ENCODE measurements at regions not wholly inside any gene's neighbourhood (a gene's known extent, or its start where the extent isn't known, plus 50 kb on each side); places are given as distances from the start of the nearest gene placed in this dataset.

DNA sequence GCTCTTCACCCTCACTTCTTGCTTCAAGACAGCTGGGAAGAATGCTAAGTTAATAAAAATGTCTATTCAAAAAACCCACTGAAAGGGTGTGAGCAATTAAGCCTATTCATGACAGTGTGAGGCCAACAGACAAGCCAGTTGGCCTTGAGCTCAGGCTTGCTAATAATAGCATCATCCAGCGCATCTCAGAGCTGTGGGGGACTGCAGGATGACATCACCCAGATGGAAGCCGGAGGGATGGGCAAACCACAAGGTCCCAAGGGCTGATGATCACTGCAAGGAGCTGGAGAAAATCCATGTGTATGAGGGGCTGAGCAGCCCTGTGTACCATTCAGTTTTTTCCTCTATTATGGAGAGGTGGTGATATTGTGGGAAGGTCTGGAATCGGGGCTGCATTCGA lies 770.4 kb downstream of the TNS3 start:
- DNase-seq (peak in 2 of 4 donors; percentile 16 to 27), ATAC-seq (peak; percentile 40)
- Histone ChIP-seq H3K4me3 (no peak overlapping the region), H3K27me3 (no peaks in the 10 kb centered on the region), H3K36me3 (replicated peaks in 1 of 2; ENCODE audit: insufficient read depth in 1 of 2, low read depth in 2 of 2) (no peaks in the 10 kb centered on the region), H3K27ac (no peak overlapping the region), H3K9me3 (no peaks in the 10 kb centered on the region), H3K4me1 (no peaks in the 10 kb centered on the region)
- TF ChIP-seq, protein P1, sequence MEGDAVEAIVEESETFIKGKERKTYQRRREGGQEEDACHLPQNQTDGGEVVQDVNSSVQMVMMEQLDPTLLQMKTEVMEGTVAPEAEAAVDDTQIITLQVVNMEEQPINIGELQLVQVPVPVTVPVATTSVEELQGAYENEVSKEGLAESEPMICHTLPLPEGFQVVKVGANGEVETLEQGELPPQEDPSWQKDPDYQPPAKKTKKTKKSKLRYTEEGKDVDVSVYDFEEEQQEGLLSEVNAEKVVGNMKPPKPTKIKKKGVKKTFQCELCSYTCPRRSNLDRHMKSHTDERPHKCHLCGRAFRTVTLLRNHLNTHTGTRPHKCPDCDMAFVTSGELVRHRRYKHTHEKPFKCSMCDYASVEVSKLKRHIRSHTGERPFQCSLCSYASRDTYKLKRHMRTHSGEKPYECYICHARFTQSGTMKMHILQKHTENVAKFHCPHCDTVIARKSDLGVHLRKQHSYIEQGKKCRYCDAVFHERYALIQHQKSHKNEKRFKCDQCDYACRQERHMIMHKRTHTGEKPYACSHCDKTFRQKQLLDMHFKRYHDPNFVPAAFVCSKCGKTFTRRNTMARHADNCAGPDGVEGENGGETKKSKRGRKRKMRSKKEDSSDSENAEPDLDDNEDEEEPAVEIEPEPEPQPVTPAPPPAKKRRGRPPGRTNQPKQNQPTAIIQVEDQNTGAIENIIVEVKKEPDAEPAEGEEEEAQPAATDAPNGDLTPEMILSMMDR (IDR thresholded peaks at IDR 0.05): no peak
- TF ChIP-seq POLR2A (IDR thresholded peaks at IDR 0.05): no peak
- 71 to 86% methylated on average over 4 of the region's 4 CpGs for WGBS, 2 donors
- intact Hi-C loops (cut with DNase I): no loop called here

DNA sequence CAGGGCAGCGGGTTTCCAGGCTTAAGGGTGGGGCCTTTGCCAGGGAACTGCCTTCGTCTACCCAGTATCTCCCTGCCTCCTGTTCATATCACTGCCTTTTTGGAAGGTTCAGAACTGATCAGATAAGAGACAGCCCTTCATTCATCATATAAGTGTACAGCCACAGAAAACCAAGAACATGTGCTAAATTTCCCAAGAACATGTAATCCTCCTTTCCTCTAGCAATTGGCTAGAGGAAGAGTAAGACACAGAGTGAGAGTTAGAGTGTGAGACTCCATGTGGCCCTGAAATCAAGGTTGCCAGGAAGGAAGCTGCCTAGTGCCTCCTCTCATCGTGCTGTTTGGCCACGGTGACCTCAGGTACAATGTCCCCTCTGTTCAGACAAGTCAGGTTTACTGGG lies 770.9 kb downstream of the TNS3 start:
- ATAC-seq: no peak
- no peaks in the 10 kb centered on the region for H3K4me1 ChIP-seq

DNA sequence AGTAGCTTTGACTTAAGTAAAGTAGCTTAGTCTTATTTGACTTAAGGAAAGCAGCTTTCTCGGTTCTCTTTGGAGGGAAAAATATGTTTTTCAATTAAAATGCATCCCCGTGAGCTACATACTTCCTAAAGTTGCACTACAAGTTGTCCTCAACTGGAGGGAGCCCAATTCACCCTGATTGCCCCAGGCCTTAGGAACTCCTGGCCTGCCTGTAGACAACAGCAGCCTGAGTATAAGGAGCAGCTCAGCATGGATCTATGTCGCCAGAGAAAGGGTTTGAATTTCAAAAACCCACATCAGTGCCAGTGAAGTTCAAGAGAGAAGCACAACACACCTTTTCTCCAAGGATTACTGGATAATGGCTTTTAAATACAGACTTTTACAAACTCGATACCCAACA lies 772.0 kb downstream of the TNS3 start:
- 78 to 86% methylated on average over 4 of the region's 4 CpGs for WGBS, 2 donors
- Histone ChIP-seq H3K9me3 (no peaks in the 10 kb centered on the region), H3K4me1 (no peaks in the 10 kb centered on the region), H3K36me3 (replicated peaks in 1 of 2; ENCODE audit: insufficient read depth in 1 of 2, low read depth in 2 of 2) (no peaks in the 10 kb centered on the region), H3K27ac (no peak overlapping the region), H3K27me3 (no peaks in the 10 kb centered on the region), H3K4me3 (no peak overlapping the region)
- no peak for DNase-seq
- TF ChIP-seq, protein P1 (IDR thresholded peaks at IDR 0.05): no peak
- no peak for TF ChIP-seq POLR2A (IDR thresholded peaks at IDR 0.05)
- no peak for ATAC-seq
- intact Hi-C loops (cut with DNase I): no loop called here

More for the DNA sequence above, 770.9 kb downstream of the TNS3 start:
- WGBS, 2 donors: 53 to 63% methylated on average over 4 of the region's 4 CpGs
- Histone ChIP-seq H3K4me3 (no peak overlapping the region), H3K9me3 (no peaks in the 10 kb centered on the region), H3K27ac (no peak overlapping the region), H3K27me3 (no peaks in the 10 kb centered on the region), H3K36me3 (replicated peaks in 1 of 2; ENCODE audit: insufficient read depth in 1 of 2, low read depth in 2 of 2) (no peaks in the 10 kb centered on the region)
- TF ChIP-seq, protein P1 (IDR thresholded peaks at IDR 0.05): no peak
- no peak for TF ChIP-seq POLR2A (IDR thresholded peaks at IDR 0.05)
- no peak for DNase-seq
- intact Hi-C loops (cut with DNase I): no loop called here

DNA sequence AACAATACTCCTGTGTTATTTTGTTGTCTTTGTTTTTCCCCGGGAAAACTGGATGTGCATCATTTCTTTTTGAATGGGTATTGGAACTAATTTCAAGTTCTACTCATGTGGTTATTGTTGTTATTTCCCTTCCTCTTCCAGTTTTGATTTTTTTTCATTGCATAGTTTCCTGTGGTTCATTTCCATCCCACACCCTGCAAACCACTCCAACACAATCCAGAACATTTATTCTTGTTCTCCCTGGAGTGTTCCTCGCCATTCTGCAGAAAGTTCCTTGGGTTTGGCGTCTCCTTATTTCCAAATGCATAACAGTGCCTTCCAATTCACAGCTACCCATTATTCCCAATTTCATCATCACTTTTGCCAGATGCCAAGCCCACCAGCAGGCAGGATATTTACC lies 775.1 kb downstream of the TNS3 start:
- Histone ChIP-seq H3K27me3 (no peaks in the 10 kb centered on the region), H3K4me3 (no peak overlapping the region), H3K4me1 (no peaks in the 10 kb centered on the region), H3K9me3 (no peaks in the 10 kb centered on the region), H3K36me3 (replicated peaks in 1 of 2; ENCODE audit: insufficient read depth in 1 of 2, low read depth in 2 of 2) (no peaks in the 10 kb centered on the region), H3K27ac (no peak overlapping the region)
- DNase-seq (no peak), ATAC-seq (no peak)
- intact Hi-C loops (cut with DNase I): no loop called here
- 39 to 50% methylated on average over 3 of the region's 3 CpGs for WGBS, 2 donors
- TF ChIP-seq POLR2A (IDR thresholded peaks at IDR 0.05): no peak
- TF ChIP-seq, protein P1 (IDR thresholded peaks at IDR 0.05): no peak

DNA sequence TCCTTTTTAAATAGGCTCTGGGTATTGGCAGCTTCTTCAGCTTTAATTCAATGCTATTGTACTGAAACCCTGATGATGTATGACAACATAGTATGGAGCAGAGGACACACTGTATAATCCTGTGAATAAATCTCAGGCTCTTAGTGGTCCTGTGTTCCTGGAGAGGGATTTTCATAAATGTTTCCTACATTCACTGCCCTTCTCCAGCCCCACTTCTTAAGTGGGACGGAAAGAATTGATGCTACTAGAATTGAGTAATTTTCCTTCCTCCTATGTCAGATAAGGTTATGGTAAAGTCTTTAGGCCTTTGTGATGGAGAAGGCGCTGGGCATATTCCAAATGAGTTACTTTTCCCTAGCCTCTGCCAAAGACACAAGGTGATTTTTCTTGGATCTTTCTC lies 779.4 kb downstream of the TNS3 start:
- Histone ChIP-seq H3K4me3 (no peak overlapping the region), H3K4me1 (no peaks in the 10 kb centered on the region), H3K36me3 (replicated peaks in 1 of 2; ENCODE audit: insufficient read depth in 1 of 2, low read depth in 2 of 2) (no peaks in the 10 kb centered on the region), H3K27ac (no peak overlapping the region), H3K9me3 (peaks cover 0 to 3% (median 0%) of the 10 kb centered on the region in 3 donors), H3K27me3 (no peaks in the 10 kb centered on the region)
- ATAC-seq (no peak), DNase-seq (no peak)
- 77 to 100% methylated on average over 2 of the region's 2 CpGs for WGBS, 2 donors
- TF ChIP-seq POLR2A (IDR thresholded peaks at IDR 0.05): no peak
- TF ChIP-seq, protein P1 (IDR thresholded peaks at IDR 0.05): no peak
- intact Hi-C loops (cut with DNase I): no loop called here
